Endodermal cell (in vitro differentiated cells): ENCODE measurements at regions not wholly inside any gene's neighbourhood (a gene's known extent, or its start where the extent isn't known, plus 50 kb on each side); places are given as distances from the start of the nearest gene placed in this dataset.

ENCODE experiments used
- DNase-seq: peaks from one replicate; pipeline ENCODE4 v3.0.0-alpha.2; 2017
- H3K27ac ChIP-seq: 2 replicates; pipeline ENCODE4 v1.5.1; 2013; ENCODE audit warnings: mild to moderate bottlenecking, low read depth, low read length, moderate library complexity
- H3K27me3 ChIP-seq: 2 replicates; pipeline ENCODE4 v1.6.1; 2013; ENCODE audit warnings: mild to moderate bottlenecking, low read length, moderate library complexity; ENCODE audit not compliant: insufficient read depth, control insufficient read depth, poor library complexity, severe bottlenecking
- H3K36me3 ChIP-seq: 2 replicates; pipeline ENCODE4 v1.7.0; 2013; ENCODE audit warnings: mild to moderate bottlenecking, low read length, moderate library complexity; ENCODE audit not compliant: control insufficient read depth, insufficient read depth
- H3K4me1 ChIP-seq: one replicate; pipeline ENCODE4 v1.7.0; 2013; ENCODE audit warnings: low read length; ENCODE audit not compliant: control insufficient read depth, insufficient read depth
- H3K4me3 ChIP-seq: 2 replicates; pipeline ENCODE4 v1.5.1; 2013; ENCODE audit warnings: mild to moderate bottlenecking, low read length, moderate library complexity
- H3K9ac ChIP-seq: 2 replicates; pipeline ENCODE4 v1.6.1; 2013; ENCODE audit warnings: mild to moderate bottlenecking, low read length, moderate library complexity; ENCODE audit not compliant: poor library complexity, severe bottlenecking; ENCODE audit errors: extremely low read depth
- H3K9me3 ChIP-seq: 2 replicates; pipeline ENCODE4 v1.6.1; 2013; ENCODE audit warnings: mild to moderate bottlenecking, low read length, moderate library complexity; ENCODE audit not compliant: control insufficient read depth
- H3K27ac Mint-ChIP-seq: 2 replicates; pipeline ENCODE4 v1.8.0; 2020; ENCODE audit warnings: mixed read lengths
- H3K27me3 Mint-ChIP-seq: 2 replicates; pipeline ENCODE4 v1.8.0; 2021; ENCODE audit warnings: mild to moderate bottlenecking, mixed read lengths; ENCODE audit not compliant: insufficient read depth
- H3K36me3 Mint-ChIP-seq: 2 replicates; pipeline ENCODE4 v1.8.0; 2020; ENCODE audit warnings: low read depth, mixed read lengths
- H3K4me1 Mint-ChIP-seq: 2 replicates; pipeline ENCODE4 v1.8.0; 2020; ENCODE audit warnings: mixed read lengths
- H3K4me3 Mint-ChIP-seq: 2 replicates; pipeline ENCODE4 v1.8.0; 2020; ENCODE audit warnings: mild to moderate bottlenecking, moderate library complexity, mixed read lengths
- H3K9me3 Mint-ChIP-seq: 2 replicates; pipeline ENCODE4 v1.8.0; 2020; ENCODE audit warnings: mild to moderate bottlenecking, mixed read lengths
- WGBS, 2 experiments: methylation state at CpG; one replicate each; pipeline versions ENCODE4 v1.1.5 to v1.1.7; 2013; ENCODE audit warnings: missing lambda C conversion rate in 2 of 2, mixed read lengths in 1 of 2; ENCODE audit not compliant: insufficient coverage in 1 of 2, insufficient read length in 1 of 2; 5-methylcytosine and 5-hydroxymethylcytosine counted together
- TF ChIP-seq, protein P1 (sequence below): fragments of 200-600 bp; sonication (generic); conservative IDR thresholded peaks from 2 replicates; pipeline ENCODE4 v1.5.0; 2021; ENCODE audit warnings: antibody characterized with exemption, mild to moderate bottlenecking

- H3K27me3 Mint-ChIP-seq: no peaks in the 10 kb centered on the region
- H3K9me3 ChIP-seq: no peaks in the 10 kb centered on the region
- no peaks in the 10 kb centered on the region for H3K27me3 ChIP-seq
- no peaks in the 10 kb centered on the region for H3K36me3 Mint-ChIP-seq
- DNase-seq: no peak
- no peaks in the 10 kb centered on the region for H3K4me1 ChIP-seq
- TF ChIP-seq, protein P1, sequence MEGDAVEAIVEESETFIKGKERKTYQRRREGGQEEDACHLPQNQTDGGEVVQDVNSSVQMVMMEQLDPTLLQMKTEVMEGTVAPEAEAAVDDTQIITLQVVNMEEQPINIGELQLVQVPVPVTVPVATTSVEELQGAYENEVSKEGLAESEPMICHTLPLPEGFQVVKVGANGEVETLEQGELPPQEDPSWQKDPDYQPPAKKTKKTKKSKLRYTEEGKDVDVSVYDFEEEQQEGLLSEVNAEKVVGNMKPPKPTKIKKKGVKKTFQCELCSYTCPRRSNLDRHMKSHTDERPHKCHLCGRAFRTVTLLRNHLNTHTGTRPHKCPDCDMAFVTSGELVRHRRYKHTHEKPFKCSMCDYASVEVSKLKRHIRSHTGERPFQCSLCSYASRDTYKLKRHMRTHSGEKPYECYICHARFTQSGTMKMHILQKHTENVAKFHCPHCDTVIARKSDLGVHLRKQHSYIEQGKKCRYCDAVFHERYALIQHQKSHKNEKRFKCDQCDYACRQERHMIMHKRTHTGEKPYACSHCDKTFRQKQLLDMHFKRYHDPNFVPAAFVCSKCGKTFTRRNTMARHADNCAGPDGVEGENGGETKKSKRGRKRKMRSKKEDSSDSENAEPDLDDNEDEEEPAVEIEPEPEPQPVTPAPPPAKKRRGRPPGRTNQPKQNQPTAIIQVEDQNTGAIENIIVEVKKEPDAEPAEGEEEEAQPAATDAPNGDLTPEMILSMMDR: no peak
- H3K4me3 ChIP-seq: no peak overlapping the region
- H3K27ac Mint-ChIP-seq: no peak overlapping the region
- 67 to 87% methylated on average over 1 of the region's 1 CpG for WGBS, 2 experiments
- peaks cover 6% of the 10 kb centered on the region for H3K9me3 Mint-ChIP-seq
- no peaks in the 10 kb centered on the region for H3K4me1 Mint-ChIP-seq
- no peak overlapping the region for H3K9ac ChIP-seq
- H3K4me3 Mint-ChIP-seq: no peak overlapping the region
- no peak overlapping the region for H3K27ac ChIP-seq
- H3K36me3 ChIP-seq: no peaks in the 10 kb centered on the region
Measured at GRCh38 chr5:163089230-163089629, 348.2 kb upstream of the CCNG1 start.

DNA sequence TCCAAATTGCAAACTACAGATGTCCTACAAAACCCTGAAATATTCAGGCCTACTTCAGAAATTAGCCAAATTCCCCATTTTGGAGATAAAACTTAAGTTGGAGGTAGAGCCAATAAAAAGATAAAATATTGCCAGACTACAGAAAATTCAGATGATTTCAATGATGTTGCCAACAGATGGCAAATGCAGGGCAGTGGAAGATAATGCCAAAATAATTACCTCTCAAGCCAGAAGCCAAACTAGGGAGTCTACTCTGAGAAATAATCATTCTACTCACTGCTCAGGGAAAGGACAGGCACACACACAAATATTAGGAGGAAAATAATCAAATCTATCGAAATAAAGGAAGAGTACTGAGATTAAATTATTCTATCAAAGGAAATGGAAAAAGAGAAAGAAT lies 347.5 kb upstream of the CCNG1 start:
- Histone ChIP-seq H3K27me3 (no peaks in the 10 kb centered on the region), H3K4me1 (no peaks in the 10 kb centered on the region), H3K4me3 (no peak overlapping the region), H3K9ac (no peak overlapping the region), H3K27ac (no peak overlapping the region), H3K9me3 (no peaks in the 10 kb centered on the region), H3K36me3 (no peaks in the 10 kb centered on the region)
- TF ChIP-seq, protein P1: no peak
- DNase-seq: no peak
- Mint-ChIP-seq H3K9me3 (no peaks in the 10 kb centered on the region), H3K4me3 (no peak overlapping the region), H3K27me3 (no peaks in the 10 kb centered on the region), H3K36me3 (no peaks in the 10 kb centered on the region), H3K4me1 (no peaks in the 10 kb centered on the region), H3K27ac (no peak overlapping the region)
- WGBS, 2 experiments: no CpG with 5 or more reads among the region's 1 CpG

GRCh38 chr5:163094492-163095180 lies 342.8 kb upstream of the CCNG1 start:
- Mint-ChIP-seq H3K4me1 (no peaks in the 10 kb centered on the region), H3K36me3 (no peaks in the 10 kb centered on the region), H3K9me3 (no peaks in the 10 kb centered on the region), H3K4me3 (no peak overlapping the region), H3K27ac (no peak overlapping the region), H3K27me3 (no peaks in the 10 kb centered on the region)
- H3K4me1 ChIP-seq: no peaks in the 10 kb centered on the region
- no peak overlapping the region for H3K27ac ChIP-seq
- no peaks in the 10 kb centered on the region for H3K27me3 ChIP-seq
- H3K4me3 ChIP-seq: no peak overlapping the region
- DNase-seq: no peak
- no peaks in the 10 kb centered on the region for H3K9me3 ChIP-seq
- H3K36me3 ChIP-seq: no peaks in the 10 kb centered on the region
- TF ChIP-seq, protein P1: no peak
- no peak overlapping the region for H3K9ac ChIP-seq
- 57 to 73% methylated on average over 5 to 8 of the region's 8 CpGs for WGBS, 2 experiments
